ENCODE measurements at regions not wholly inside any gene's neighbourhood (a gene's known extent, or its start where the extent isn't known, plus 50 kb on each side); places are given as distances from the start of the nearest gene placed in this dataset.
"Not testable (repeated sequence)": the region's sequence is repeated elsewhere in the genome, so short reads cannot be mapped to it uniquely, and the experiment has no call there.

- not testable (repeated sequence) for ATAC-seq, H3K9me3 ChIP-seq, FAIRE-seq, H3K4me3 ChIP-seq
- 63% methylated on average over 2 of the region's 2 CpGs for WGBS (ENCODE audit: missing lambda C conversion rate)
- peak overlapping the region; percentile 32 for H3K4me2 ChIP-seq
- H3K4me1 ChIP-seq, result peaks cover 33% of the 10 kb centered on the region
- ChIA-PET CTCF (interaction anchor here (0.7 kb wide), 2 partner anchors 459 to 596 kb away, joined by 3 to 4 read pairs; no protein-coding TSS in a partner anchor), POLR2A (interaction anchor here (1.1 kb wide), 1 partner anchor 23 kb away, joined by 3 read pairs; no protein-coding TSS in a partner anchor)
- H3K27ac ChIP-seq, result peak overlapping the region in 1 of 2 experiments; percentile 70; a peak in 2 of 6 replicates
- TF ChIP-seq CEBPB (IDR thresholded peaks at IDR 0.05), result peak in 1 of 2 experiments; percentile 29; a peak in 1 of 4 replicates
- peak in 1 of 2 experiments; percentile 25 for DNase-seq (ENCODE audit: low read depth in 1 of 2, low spot score in 1 of 2)
These were observed 481.7 kb upstream of the MARCKS start for GRCh38 chr6:113375466-113375865.

- ATAC-seq, result no peak
- H3K4me3 ChIP-seq, result no peak overlapping the region
- peak overlapping the region; percentile 32; the same call in 2 of the 3 replicates for H3K4me2 ChIP-seq
- H3K9me3 ChIP-seq, result no peaks in the 10 kb centered on the region
- 64% methylated on average over 7 of the region's 7 CpGs for WGBS (ENCODE audit: missing lambda C conversion rate)
- peak; percentile 34 for TF ChIP-seq MAFK (IDR thresholded peaks at IDR 0.05; ENCODE audit: partially characterized antibody)
- TF ChIP-seq MAX (IDR thresholded peaks at IDR 0.05), result no peak
- TF ChIP-seq TP53 (CRISPR knock-in tag; IDR thresholded peaks at IDR 0.05), result no peak
- no peak for TF ChIP-seq POLR2AphosphoS2 (conservative IDR thresholded peaks at IDR 0.05; ENCODE audit: low read length)
- no peak for TF ChIP-seq POLR2A (IDR thresholded peaks at IDR 0.05; ENCODE audit: low read length)
- H3K4me1 ChIP-seq, result peaks cover 33% of the 10 kb centered on the region
- POLR2A ChIA-PET, result interaction anchor here (0.7 to 1.1 kb wide), 2 partner anchors 24 to 1103 kb away, joined by 3 to 5 read pairs; no protein-coding TSS in a partner anchor
- H3K27ac ChIP-seq, result peak overlapping the region; percentile 27 to 70; a peak in 2 of 6 replicates
- no peak for DNase-seq (ENCODE audit: low read depth in 1 of 2, low spot score in 1 of 2)
- no peak for FAIRE-seq
- CTCF ChIA-PET, result interaction anchor here (0.7 to 1.3 kb wide), 4 partner anchors 10 to 597 kb away, joined by 3 to 4 read pairs (median 4); no protein-coding TSS in a partner anchor
These were observed 480.9 kb upstream of the MARCKS start for GRCh38 chr6:113375950-113376846.

GRCh38 chr6:113376847-113377165 is 480.3 kb upstream of the MARCKS start:
- Histone ChIP-seq H3K4me1 (peaks cover 33% of the 10 kb centered on the region), H3K4me3 (no peak overlapping the region), H3K9me3 (no peaks in the 10 kb centered on the region), H3K27ac (peak overlapping the region in 1 of 2 experiments; percentile 50; a peak in 2 of 6 replicates), H3K4me2 (no peak overlapping the region)
- DNase-seq (ENCODE audit: low read depth in 1 of 2, low spot score in 1 of 2) (no peak), ATAC-seq (no peak), FAIRE-seq (no peak)
- TF ChIP-seq NR3C1 (IDR thresholded peaks at IDR 0.05) (no peak), TP53 (CRISPR knock-in tag; IDR thresholded peaks at IDR 0.05) (no peak), HOXA7 (CRISPR knock-in tag; IDR thresholded peaks at IDR 0.05) (no peak), CTCF (IDR thresholded peaks at IDR 0.05) (no peak), SMC3 (IDR thresholded peaks at IDR 0.05) (no peak), GATA3 (IDR thresholded peaks at IDR 0.05; ENCODE audit: borderline replicate concordance) (no peak), BCL3 (IDR thresholded peaks at IDR 0.05) (no peak), HMGXB4 (CRISPR knock-in tag; IDR thresholded peaks at IDR 0.05; ENCODE audit: borderline replicate concordance) (no peak), CBX8 (IDR thresholded peaks at IDR 0.05) (no peak), ESRRA (IDR thresholded peaks at IDR 0.05; ENCODE audit: borderline replicate concordance, low read length) (no peak), NPAS2 (CRISPR knock-in tag; IDR thresholded peaks at IDR 0.05; ENCODE audit: borderline replicate concordance) (no peak), RFX5 (IDR thresholded peaks at IDR 0.05) (no peak), RARB (CRISPR knock-in tag; IDR thresholded peaks at IDR 0.05) (no peak), TFCP2L1 (CRISPR knock-in tag; IDR thresholded peaks at IDR 0.05) (no peak), MAZ (IDR thresholded peaks at IDR 0.05; ENCODE audit: borderline replicate concordance, low read depth, low read length) (no peak), FOXS1 (CRISPR knock-in tag; IDR thresholded peaks at IDR 0.05) (no peak), EHF (CRISPR knock-in tag; IDR thresholded peaks at IDR 0.05) (no peak), CEBPB (IDR thresholded peaks at IDR 0.05) (no peak), REST (IDR thresholded peaks at IDR 0.05) (no peak)
- POLR2A ChIA-PET, result no interaction called here
- WGBS (ENCODE audit: missing lambda C conversion rate), result 83% methylated on average over 1 of the region's 1 CpG
- CTCF ChIA-PET, result interaction anchor here (1.1 to 1.3 kb wide), 2 partner anchors 11 to 496 kb away, joined by 3 to 4 read pairs; no protein-coding TSS in a partner anchor

Measured in A549 (cell line).